GM12872 (cell line): ENCODE measurements at regions not wholly inside any gene's neighbourhood (a gene's known extent, or its start where the extent isn't known, plus 50 kb on each side); places are given as distances from the start of the nearest gene placed in this dataset.

ENCODE experiments used
- TF ChIP-seq, protein P1 (sequence below): IDR thresholded peaks from 3 replicates; pipeline ENCODE4 v1.5.1; 2011; ENCODE audit warnings: low read depth, mild to moderate bottlenecking, low read length, moderate library complexity; ENCODE audit not compliant: insufficient read depth

DNA sequence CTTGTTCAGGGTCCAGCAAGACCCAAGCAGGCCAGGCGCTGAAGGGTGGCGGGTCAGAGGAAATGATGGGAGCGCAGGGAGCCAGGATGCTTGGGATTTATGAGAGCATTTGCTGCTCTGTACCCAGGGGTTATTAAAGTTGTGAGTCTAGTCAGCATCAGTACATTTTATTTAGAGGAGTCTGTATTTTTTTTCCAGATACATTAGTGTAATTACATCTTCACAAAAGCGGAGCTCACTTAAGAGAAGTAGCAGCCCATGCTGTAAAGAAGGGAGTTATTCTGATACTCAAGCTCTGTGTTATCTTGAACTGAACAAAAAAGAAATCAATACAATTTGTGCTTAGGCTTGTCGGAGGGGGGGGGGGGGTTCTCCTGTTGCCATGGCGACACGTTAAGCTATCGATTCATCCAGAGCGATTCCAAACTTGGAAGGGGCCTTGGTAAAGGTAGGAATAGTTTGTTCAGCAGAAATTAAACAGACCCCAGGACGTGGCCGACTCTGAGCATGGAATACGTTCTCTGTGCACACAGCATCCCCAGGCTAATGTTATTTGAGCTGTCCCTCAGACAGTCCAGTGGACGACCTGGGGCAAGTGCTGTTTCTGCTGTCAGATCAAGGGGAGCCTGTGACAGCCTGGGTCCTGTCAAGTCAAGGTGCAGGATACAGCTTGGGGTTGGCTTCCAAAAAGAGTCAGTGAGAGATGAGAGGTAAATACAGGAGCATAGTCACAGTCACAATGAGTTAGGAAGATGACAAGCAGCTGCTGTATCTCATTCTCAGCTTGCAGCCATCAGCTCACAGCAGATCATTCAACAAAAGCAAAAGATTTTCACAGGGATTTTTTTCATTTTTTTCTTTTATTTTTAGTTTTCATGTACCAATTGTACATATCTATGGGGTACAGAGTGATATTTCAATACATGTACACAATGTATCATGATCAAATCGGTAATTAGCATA, 387.6 kb downstream of the DCDC2C start:
- TF ChIP-seq, protein P1, sequence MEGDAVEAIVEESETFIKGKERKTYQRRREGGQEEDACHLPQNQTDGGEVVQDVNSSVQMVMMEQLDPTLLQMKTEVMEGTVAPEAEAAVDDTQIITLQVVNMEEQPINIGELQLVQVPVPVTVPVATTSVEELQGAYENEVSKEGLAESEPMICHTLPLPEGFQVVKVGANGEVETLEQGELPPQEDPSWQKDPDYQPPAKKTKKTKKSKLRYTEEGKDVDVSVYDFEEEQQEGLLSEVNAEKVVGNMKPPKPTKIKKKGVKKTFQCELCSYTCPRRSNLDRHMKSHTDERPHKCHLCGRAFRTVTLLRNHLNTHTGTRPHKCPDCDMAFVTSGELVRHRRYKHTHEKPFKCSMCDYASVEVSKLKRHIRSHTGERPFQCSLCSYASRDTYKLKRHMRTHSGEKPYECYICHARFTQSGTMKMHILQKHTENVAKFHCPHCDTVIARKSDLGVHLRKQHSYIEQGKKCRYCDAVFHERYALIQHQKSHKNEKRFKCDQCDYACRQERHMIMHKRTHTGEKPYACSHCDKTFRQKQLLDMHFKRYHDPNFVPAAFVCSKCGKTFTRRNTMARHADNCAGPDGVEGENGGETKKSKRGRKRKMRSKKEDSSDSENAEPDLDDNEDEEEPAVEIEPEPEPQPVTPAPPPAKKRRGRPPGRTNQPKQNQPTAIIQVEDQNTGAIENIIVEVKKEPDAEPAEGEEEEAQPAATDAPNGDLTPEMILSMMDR = no peak

GRCh38 chr2:4091869-4092268, 388.5 kb downstream of the DCDC2C start:
- TF ChIP-seq, protein P1 = no peak

- TF ChIP-seq, protein P1 = no peak
Observed at GRCh38 chr2:4094743-4095142, 391.4 kb downstream of the DCDC2C start.

GRCh38 chr2:4096978-4097766, 393.8 kb downstream of the DCDC2C start:
- TF ChIP-seq, protein P1 = no peak

DNA sequence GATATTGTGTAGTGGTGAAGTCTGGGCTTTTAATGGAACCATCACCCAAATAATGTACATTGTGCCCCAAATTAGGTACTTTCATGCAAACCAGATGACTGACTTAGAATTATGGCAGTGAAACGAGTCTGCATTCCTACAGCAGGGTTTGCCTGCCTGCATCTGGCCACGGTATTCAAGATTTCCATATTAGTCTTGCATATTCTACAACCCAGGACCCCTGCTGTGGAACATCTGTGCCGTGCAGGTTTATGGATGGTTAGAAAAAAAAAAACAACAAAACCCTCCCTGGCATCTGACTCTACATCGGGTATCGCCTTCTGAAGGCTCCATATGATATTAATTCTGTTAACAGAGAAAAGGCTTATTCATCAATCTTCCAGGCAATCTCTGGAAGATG, 394.8 kb downstream of the DCDC2C start:
- TF ChIP-seq, protein P1 = no peak

DNA sequence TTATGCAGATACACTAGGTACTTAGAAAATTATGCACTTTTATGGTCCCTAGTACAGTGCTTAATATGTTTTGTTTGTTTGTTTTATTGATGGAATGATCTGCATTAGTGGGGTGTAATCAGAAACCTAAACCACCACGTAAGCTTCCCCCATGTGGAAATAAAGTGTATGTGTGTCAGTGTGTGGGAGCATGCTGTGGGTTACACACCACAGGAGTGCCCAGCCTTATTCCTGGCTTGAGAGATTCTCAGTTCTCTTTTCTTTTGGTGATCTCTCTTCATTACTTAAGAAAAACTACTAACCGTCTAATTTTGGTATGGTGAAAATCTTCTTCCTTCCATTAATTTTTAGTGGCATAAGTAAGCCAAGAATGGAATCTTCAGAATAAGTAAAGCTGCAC, 398.6 kb downstream of the DCDC2C start:
- TF ChIP-seq, protein P1 = no peak

- TF ChIP-seq, protein P1 = no peak
Observed at GRCh38 chr2:4107179-4107578, 403.8 kb downstream of the DCDC2C start.
